Stomach (tissue), 4 donors: ENCODE measurements at regions not wholly inside any gene's neighbourhood (a gene's known extent, or its start where the extent isn't known, plus 50 kb on each side); places are given as distances from the start of the nearest gene placed in this dataset.

ENCODE experiments used
- EP300 ChIP-seq: sonication (generic); formaldehyde crosslinking; IDR thresholded peaks from one replicate; pipeline ENCODE4 v1.6.1; 2017; ENCODE audit warnings: antibody characterized with exemption
- POLR2A ChIP-seq, 4 donors: fragments of 450-650 bp; IDR thresholded peaks; one replicate each; pipeline ENCODE4 v1.6.1; 2016; ENCODE audit warnings: antibody characterized with exemption in 4 of 4, control low read depth in 2 of 4, mild to moderate bottlenecking in 1 of 4, moderate library complexity in 1 of 4
- TF ChIP-seq, protein P1 (sequence below), 7 experiments: fragments of 450-650 bp in 4 of 7; fragments of 200-600 bp in 3 of 7; sonication (generic) in 3 of 7; IDR thresholded peaks; one replicate each; pipeline ENCODE4 v1.5.1; 2016 to 2019; ENCODE audit warnings: antibody characterized with exemption in 7 of 7, control low read depth in 2 of 7, mild to moderate bottlenecking in 1 of 7

DNA sequence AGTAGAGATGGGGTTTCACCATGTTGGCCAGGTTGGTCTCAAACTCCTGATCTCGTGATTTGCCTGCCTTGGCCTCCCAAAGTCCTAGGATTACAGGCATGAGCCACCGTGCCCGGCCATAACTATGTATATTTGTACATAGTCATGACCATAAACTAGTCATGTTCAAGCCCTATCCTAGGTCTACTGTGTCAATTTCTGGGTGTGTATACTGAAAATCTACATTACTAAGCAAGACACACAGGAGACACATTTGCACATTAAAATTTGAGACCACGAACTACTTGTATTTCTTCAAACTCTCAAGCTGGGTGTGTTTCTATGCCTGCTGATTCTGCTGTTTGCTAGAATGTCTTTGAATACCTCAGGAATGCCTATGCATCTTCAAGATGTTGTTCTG, 451.3 kb upstream of the MCTP2 start:
- TF ChIP-seq, protein P1, sequence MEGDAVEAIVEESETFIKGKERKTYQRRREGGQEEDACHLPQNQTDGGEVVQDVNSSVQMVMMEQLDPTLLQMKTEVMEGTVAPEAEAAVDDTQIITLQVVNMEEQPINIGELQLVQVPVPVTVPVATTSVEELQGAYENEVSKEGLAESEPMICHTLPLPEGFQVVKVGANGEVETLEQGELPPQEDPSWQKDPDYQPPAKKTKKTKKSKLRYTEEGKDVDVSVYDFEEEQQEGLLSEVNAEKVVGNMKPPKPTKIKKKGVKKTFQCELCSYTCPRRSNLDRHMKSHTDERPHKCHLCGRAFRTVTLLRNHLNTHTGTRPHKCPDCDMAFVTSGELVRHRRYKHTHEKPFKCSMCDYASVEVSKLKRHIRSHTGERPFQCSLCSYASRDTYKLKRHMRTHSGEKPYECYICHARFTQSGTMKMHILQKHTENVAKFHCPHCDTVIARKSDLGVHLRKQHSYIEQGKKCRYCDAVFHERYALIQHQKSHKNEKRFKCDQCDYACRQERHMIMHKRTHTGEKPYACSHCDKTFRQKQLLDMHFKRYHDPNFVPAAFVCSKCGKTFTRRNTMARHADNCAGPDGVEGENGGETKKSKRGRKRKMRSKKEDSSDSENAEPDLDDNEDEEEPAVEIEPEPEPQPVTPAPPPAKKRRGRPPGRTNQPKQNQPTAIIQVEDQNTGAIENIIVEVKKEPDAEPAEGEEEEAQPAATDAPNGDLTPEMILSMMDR (IDR thresholded peaks at IDR 0.05) = no peak
- TF ChIP-seq EP300 (no peak), POLR2A (IDR thresholded peaks at IDR 0.05) (no peak)
